HL-60 (cell line): ENCODE measurements at regions not wholly inside any gene's neighbourhood (a gene's known extent, or its start where the extent isn't known, plus 50 kb on each side); places are given as distances from the start of the nearest gene placed in this dataset.

Source experiments
- CTCF ChIP-seq: IDR thresholded peaks from one replicate; pipeline ENCODE4 v1.5.1; 2011; ENCODE audit warnings: low read length, control low read depth, inconsistent platforms; ENCODE audit not compliant: insufficient read depth
- GABPA ChIP-seq: IDR thresholded peaks from 2 replicates; pipeline ENCODE4 v1.6.1; 2012; ENCODE audit warnings: low read depth
- POLR2AphosphoS5 ChIP-seq: IDR thresholded peaks from 2 replicates; pipeline ENCODE4 v1.6.1; 2012; ENCODE audit warnings: low read depth
- REST ChIP-seq: IDR thresholded peaks from 2 replicates; pipeline ENCODE4 v1.6.1; 2012; ENCODE audit warnings: low read depth; ENCODE audit not compliant: insufficient replicate concordance
- SPI1 ChIP-seq: IDR thresholded peaks from 2 replicates; pipeline ENCODE4 v1.6.1; 2012; ENCODE audit warnings: low read depth, mild to moderate bottlenecking, borderline replicate concordance

DNA sequence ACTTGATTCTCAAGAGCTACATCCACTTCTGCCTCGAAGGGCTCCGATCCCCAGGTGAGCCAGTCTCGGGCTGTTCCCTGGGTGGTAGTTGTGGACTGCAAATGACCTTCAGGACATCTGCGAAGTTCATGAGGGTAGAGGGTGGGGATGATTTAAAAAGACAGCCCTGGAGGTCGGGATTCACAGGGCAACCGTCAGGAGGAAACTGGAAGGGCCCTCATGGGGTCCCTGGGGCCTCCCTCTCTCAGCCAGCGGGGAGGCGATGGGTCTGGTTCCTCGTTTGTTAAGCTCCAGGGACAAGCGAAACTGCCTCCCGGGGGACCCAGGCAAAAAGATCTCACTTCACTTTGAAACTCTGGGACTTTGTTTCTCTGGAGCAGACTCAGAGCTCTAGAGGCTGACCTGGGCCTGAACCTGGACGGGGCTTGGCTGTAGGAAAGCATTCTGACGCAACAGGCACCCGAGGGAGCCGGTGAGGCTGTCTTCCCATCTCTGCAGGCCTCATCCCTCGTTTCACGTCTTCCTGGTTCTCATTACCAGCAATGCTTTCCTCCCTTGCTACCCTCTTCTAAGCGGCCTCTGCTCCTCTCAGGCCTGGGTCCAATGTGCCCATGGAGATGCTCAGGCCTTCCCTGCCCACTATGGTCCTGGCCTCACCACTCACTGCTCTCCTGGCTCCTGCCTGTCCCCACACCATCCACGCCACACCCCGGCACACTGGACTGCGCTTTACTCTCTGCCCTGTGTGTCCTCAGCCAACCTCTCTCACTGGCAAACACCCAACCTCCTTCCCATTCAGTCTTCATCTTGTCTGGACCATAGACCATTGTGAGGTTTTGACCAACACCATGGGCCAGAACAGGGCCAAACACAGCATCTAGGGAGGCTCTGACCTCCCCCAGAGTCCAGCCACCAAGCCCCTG, 214.2 kb upstream of the TNRC6C start:
- no peak for TF ChIP-seq REST
- no peak for TF ChIP-seq CTCF
- no peak for TF ChIP-seq POLR2AphosphoS5
- TF ChIP-seq SPI1 = no peak
- TF ChIP-seq GABPA = no peak
